ENCODE measurements at regions not wholly inside any gene's neighbourhood (a gene's known extent, or its start where the extent isn't known, plus 50 kb on each side); places are given as distances from the start of the nearest gene placed in this dataset.
"Not testable (repeated sequence)": the region's sequence is repeated elsewhere in the genome, so short reads cannot be mapped to it uniquely, and the experiment has no call there.

DNA sequence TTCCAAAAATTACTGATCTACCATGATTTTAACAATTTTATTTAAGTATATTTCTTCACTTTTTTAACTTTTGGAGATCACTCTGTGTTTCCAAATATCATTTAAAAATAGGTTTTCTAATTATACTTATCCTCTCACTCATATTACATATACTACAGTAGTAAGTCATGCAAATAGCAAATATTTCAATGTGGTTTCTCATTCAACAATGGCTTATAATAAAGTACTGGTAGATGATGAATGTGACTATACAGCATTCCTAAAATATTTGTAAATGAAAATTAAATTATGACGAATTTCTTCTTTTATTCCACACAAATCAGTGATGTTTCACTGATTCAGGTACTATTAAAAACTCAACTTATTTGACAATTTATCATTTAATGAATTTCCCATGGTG, 176.3 kb upstream of the MEF2C start:
- Histone ChIP-seq H3K27ac (no peak overlapping the region), H3K9me3 (no peaks in the 10 kb centered on the region), H3K36me3 (no peaks in the 10 kb centered on the region), H3K27me3 (replicated peaks in 1 of 7) (no peaks in the 10 kb centered on the region), H3K4me3 (no peak overlapping the region), H3K4me1 (no peaks in the 10 kb centered on the region)
- no peak for DNase-seq
- TF ChIP-seq, protein P1, sequence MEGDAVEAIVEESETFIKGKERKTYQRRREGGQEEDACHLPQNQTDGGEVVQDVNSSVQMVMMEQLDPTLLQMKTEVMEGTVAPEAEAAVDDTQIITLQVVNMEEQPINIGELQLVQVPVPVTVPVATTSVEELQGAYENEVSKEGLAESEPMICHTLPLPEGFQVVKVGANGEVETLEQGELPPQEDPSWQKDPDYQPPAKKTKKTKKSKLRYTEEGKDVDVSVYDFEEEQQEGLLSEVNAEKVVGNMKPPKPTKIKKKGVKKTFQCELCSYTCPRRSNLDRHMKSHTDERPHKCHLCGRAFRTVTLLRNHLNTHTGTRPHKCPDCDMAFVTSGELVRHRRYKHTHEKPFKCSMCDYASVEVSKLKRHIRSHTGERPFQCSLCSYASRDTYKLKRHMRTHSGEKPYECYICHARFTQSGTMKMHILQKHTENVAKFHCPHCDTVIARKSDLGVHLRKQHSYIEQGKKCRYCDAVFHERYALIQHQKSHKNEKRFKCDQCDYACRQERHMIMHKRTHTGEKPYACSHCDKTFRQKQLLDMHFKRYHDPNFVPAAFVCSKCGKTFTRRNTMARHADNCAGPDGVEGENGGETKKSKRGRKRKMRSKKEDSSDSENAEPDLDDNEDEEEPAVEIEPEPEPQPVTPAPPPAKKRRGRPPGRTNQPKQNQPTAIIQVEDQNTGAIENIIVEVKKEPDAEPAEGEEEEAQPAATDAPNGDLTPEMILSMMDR (IDR thresholded peaks at IDR 0.05 in 8 of 11, conservative IDR thresholded peaks at IDR 0.05 in 3 of 11) = no peak
- TF ChIP-seq POLR2A (IDR thresholded peaks at IDR 0.05) = no peak
- TF ChIP-seq POLR2AphosphoS5 (IDR thresholded peaks at IDR 0.05) = no peak
- intact Hi-C loops (cut with DNase I; ENCODE audit: low total_unique reads) = no loop called here
- WGBS, 5 donors = 82 to 94% (median 89%) methylated on average over 1 of the region's 1 CpG

DNA sequence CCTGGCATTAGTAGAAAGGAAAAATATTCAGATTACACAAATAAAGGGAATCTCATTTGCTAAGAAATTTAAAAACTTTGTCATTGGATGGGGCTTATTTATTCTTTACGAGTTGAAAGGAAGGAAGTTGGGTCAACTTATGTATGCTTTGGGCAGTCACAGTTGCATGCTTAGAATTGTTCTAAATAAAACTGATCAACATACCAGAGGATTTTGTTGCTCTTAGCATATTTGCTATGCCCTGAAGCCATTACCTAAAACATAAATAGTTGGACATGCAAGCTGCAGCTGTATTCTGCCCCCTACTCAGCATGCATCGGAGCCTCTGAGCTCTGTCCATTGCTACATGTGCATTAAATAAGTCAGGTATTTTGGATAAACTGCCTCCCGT, 172.7 kb upstream of the MEF2C start:
- no peak for DNase-seq
- 70 to 83% (median 75%) methylated on average over 3 of the region's 3 CpGs for WGBS, 5 donors
- intact Hi-C loops (cut with DNase I; ENCODE audit: low total_unique reads) = no loop called here
- TF ChIP-seq POLR2A (IDR thresholded peaks at IDR 0.05) = no peak
- Histone ChIP-seq H3K4me1 (no peaks in the 10 kb centered on the region), H3K27me3 (replicated peaks in 1 of 7) (no peaks in the 10 kb centered on the region), H3K36me3 (no peaks in the 10 kb centered on the region), H3K4me3 (no peak overlapping the region), H3K9me3 (peaks cover 0 to 8% (median 3%) of the 10 kb centered on the region in 8 donors), H3K27ac (no peak overlapping the region)

DNA sequence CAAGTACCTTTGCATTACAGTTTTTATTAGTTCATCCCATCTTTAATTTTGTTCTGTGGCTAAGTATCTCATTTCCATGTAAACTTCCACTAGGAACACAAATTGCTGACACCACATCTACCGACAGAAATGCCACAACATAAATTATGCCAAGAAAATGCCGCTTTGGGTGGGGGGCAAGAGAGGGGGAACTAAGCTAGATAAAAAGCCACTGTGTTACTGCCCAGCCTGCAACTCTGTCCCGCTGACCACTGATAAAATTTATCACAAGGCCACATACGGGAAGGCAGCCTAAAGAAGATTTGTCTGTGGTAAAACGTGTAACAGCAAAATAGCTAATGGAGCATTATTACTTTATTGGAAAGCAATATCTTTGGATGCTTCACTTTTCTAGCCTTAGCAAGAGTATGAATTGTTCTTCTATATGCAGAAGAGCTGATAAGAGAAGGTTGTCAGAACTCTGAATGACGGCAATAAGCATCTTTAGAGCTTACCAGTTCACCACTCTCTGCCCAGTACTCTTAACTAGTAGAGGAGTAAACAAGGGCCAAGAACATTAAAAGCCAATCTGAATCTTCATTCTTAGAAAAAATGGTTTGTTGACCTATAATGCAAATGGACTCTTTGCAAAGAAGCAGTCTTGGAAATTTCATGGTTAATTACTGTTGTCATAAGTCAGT, 172.2 kb upstream of the MEF2C start:
- Histone ChIP-seq H3K27ac (no peak overlapping the region), H3K36me3 (no peaks in the 10 kb centered on the region), H3K4me3 (no peak overlapping the region), H3K4me1 (no peaks in the 10 kb centered on the region), H3K27me3 (replicated peaks in 1 of 7) (no peaks in the 10 kb centered on the region), H3K9me3 (peaks cover 0 to 13% (median 9%) of the 10 kb centered on the region in 8 donors)
- intact Hi-C loops (cut with DNase I; ENCODE audit: low total_unique reads) = no loop called here
- TF ChIP-seq, protein P1 (IDR thresholded peaks at IDR 0.05 in 8 of 11, conservative IDR thresholded peaks at IDR 0.05 in 3 of 11) = no peak
- TF ChIP-seq POLR2A (IDR thresholded peaks at IDR 0.05) (no peak), POLR2AphosphoS5 (IDR thresholded peaks at IDR 0.05) (no peak)
- no peak for DNase-seq
- WGBS, 5 donors = 72 to 91% (median 81%) methylated on average over 6 of the region's 6 CpGs

DNA sequence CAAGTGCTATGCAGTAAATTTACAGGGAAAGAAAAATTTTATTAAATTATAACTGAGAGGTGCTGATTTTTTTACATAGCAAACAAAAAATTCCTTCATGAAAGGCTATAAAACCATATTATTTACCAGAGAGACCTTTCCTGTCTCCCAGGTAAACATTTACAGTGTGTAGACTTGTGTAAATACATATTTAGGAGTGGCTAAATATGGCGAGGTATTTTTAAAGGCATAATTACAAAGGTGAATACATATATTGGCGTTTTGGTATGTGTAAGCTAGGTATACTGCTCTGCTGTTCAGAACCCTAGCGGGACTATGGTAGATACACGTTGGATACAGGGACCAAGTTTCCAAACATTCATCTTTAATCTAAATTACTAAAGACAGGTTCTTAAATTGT, 170.6 kb upstream of the MEF2C start:
- no peaks in the 10 kb centered on the region for H3K4me1 ChIP-seq
- intact Hi-C loops (cut with DNase I; ENCODE audit: low total_unique reads) = no loop called here
- H3K9me3 ChIP-seq = peaks cover 0 to 28% (median 22%) of the 10 kb centered on the region in 8 donors
- WGBS, 5 donors = 71 to 94% (median 78%) methylated on average over 4 of the region's 4 CpGs
- no peak overlapping the region for H3K4me3 ChIP-seq
- H3K27ac ChIP-seq = no peak overlapping the region
- no peaks in the 10 kb centered on the region for H3K27me3 ChIP-seq (replicated peaks in 1 of 7)
- DNase-seq = no peak
- TF ChIP-seq, protein P1 (IDR thresholded peaks at IDR 0.05 in 8 of 11, conservative IDR thresholded peaks at IDR 0.05 in 3 of 11) = no peak
- TF ChIP-seq POLR2A (IDR thresholded peaks at IDR 0.05) (no peak), POLR2AphosphoS5 (IDR thresholded peaks at IDR 0.05) (no peak)
- no peaks in the 10 kb centered on the region for H3K36me3 ChIP-seq

DNA sequence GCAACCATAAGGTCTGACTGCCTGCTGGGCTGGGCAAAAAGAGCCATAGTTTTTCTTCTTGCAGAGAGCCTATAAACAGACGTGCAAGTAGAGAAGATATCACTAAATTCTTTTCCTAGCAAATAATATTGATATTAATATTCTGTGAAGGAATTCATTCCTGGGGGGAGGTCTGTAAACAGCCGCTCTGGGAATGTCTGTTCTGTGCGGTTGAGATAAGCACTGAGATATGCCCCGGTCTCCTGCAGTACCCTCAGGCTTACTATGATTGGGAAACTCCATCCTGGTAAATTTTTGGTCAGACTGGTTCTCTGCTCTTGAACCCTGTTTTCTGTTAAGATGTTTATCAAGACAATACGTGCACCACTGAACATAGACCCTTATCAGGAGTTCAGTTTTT, 167.1 kb upstream of the MEF2C start:
- intact Hi-C loops (cut with DNase I; ENCODE audit: low total_unique reads); H3K4me3 ChIP-seq; H3K4me1 ChIP-seq; H3K27ac ChIP-seq; DNase-seq; H3K36me3 ChIP-seq; H3K27me3 ChIP-seq (replicated peaks in 1 of 7): not testable (repeated sequence)
- H3K9me3 ChIP-seq = peaks cover 0 to 28% (median 22%) of the 10 kb centered on the region in 8 donors
- 90 to 97% (median 95%) methylated on average over 5 of the region's 5 CpGs for WGBS, 5 donors

Measured in spleen (tissue), 11 donors.